ENCODE measurements at regions not wholly inside any gene's neighbourhood (a gene's known extent, or its start where the extent isn't known, plus 50 kb on each side); places are given as distances from the start of the nearest gene placed in this dataset.

- no peak overlapping the region for H3K4me3 ChIP-seq (replicated peaks; ENCODE audit: low read depth, low read length)
- TF ChIP-seq, protein P1, sequence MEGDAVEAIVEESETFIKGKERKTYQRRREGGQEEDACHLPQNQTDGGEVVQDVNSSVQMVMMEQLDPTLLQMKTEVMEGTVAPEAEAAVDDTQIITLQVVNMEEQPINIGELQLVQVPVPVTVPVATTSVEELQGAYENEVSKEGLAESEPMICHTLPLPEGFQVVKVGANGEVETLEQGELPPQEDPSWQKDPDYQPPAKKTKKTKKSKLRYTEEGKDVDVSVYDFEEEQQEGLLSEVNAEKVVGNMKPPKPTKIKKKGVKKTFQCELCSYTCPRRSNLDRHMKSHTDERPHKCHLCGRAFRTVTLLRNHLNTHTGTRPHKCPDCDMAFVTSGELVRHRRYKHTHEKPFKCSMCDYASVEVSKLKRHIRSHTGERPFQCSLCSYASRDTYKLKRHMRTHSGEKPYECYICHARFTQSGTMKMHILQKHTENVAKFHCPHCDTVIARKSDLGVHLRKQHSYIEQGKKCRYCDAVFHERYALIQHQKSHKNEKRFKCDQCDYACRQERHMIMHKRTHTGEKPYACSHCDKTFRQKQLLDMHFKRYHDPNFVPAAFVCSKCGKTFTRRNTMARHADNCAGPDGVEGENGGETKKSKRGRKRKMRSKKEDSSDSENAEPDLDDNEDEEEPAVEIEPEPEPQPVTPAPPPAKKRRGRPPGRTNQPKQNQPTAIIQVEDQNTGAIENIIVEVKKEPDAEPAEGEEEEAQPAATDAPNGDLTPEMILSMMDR (IDR thresholded peaks at IDR 0.05; ENCODE audit: low read depth, low read length, missing control alignments) = no peak
- DNase-seq (ENCODE audit: extremely low read depth, low read depth) = no peak
These were observed 223.3 kb upstream of the FERD3L start for GRCh38 chr7:19368491-19368925.

- TF ChIP-seq, protein P1 (IDR thresholded peaks at IDR 0.05; ENCODE audit: low read depth, low read length, missing control alignments) = no peak
- no peak overlapping the region for H3K4me3 ChIP-seq (replicated peaks; ENCODE audit: low read depth, low read length)
- DNase-seq (ENCODE audit: extremely low read depth, low read depth) = no peak
These were observed 219.7 kb upstream of the FERD3L start for GRCh38 chr7:19364950-19365349.

- no peak overlapping the region for H3K4me3 ChIP-seq (replicated peaks; ENCODE audit: low read depth, low read length)
- TF ChIP-seq, protein P1 (IDR thresholded peaks at IDR 0.05; ENCODE audit: low read depth, low read length, missing control alignments) = no peak
- no peak for DNase-seq (ENCODE audit: extremely low read depth, low read depth)
These were observed 216.9 kb upstream of the FERD3L start for GRCh38 chr7:19362099-19362498.

GRCh38 chr7:19353180-19353579, 208.0 kb upstream of the FERD3L start:
- TF ChIP-seq, protein P1 (IDR thresholded peaks at IDR 0.05; ENCODE audit: low read depth, low read length, missing control alignments) = no peak
- no peak for DNase-seq (ENCODE audit: extremely low read depth, low read depth)
- no peak overlapping the region for H3K4me3 ChIP-seq (replicated peaks; ENCODE audit: low read depth, low read length)

DNA sequence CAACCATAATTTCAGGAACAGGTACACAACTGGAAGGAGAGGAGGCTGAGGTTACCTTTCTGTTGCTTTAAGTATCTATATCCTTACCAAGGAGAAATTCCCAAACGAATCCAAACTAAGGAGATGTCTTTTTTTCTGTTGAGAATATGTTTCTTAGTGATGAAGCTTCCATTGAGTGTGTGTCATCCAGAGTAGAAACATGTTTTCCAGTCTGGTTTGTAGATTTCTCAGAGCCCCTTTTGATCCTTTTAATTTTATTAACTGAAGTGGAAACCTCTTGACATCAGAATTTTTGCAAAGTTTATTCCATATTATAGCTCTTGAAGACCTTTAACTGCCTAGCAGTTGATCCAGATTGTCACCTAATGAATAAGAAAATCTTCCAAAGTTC, 207.1 kb upstream of the FERD3L start:
- no peak for DNase-seq (ENCODE audit: extremely low read depth, low read depth)
- TF ChIP-seq, protein P1 (IDR thresholded peaks at IDR 0.05; ENCODE audit: low read depth, low read length, missing control alignments) = no peak
- no peak overlapping the region for H3K4me3 ChIP-seq (replicated peaks; ENCODE audit: low read depth, low read length)

DNA sequence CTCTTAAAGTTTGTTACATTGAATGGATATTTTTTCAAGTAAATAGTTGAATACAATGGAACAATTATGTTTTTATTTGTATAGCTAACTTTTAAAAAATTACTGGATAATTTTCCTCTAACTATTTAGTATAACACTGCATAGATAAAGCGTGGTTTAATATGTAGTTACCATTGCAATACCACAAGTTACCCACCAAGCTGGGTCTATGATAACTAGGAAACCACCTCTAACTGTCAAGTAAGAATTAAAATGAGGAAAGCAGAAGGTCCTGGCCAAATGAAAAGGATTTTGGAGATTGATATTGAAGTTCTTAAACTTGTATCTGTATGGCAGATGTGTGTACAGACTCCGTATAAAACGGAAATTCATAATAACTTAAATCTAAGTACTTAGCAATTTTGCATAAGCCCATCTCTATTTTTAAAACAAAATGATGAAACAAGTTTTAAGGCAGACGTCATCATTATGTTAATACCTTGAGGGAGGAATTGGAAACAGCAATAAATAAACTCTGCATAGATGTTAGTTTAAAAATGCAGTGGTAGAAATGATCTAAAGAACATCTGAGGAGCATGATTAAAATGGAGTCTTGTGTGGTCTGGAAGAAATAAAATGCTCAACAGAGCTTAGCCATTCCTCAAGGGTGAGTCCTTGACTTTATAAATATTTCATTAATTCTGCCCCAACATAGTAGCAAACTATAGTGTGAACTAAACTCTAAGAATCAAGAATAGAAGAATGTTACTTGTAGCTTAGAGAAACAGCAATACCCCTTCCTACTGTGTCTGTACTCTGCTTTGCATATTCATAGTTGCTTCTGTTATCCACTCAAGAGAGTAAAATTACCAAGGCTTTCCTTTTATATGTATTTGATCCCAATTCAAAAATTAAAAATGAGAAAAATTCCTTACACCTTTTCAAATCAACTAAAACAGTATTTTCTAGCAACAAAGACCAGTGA, 206.4 kb upstream of the FERD3L start:
- H3K4me3 ChIP-seq (replicated peaks; ENCODE audit: low read depth, low read length) = no peak overlapping the region
- TF ChIP-seq, protein P1 (IDR thresholded peaks at IDR 0.05; ENCODE audit: low read depth, low read length, missing control alignments) = no peak
- DNase-seq (ENCODE audit: extremely low read depth, low read depth) = no peak

Data from HFF-Myc (cell line).